Keratinocyte (primary cell): ENCODE measurements at regions not wholly inside any gene's neighbourhood (a gene's known extent, or its start where the extent isn't known, plus 50 kb on each side); places are given as distances from the start of the nearest gene placed in this dataset.

Source experiments
- DNase-seq: peaks from one replicate; pipeline ENCODE4 v3.0.0-alpha.2; 2011; ENCODE audit warnings: low read depth, missing footprints, low spot score
- FAIRE-seq: peaks from 2 replicates; lab custom pipeline; 2011; peaks lifted over from hg19 to GRCh38; lab: Jason Lieb, UNC
- H2AFZ ChIP-seq: 2 replicates; pipeline ENCODE4 v1.6.0; 2012; ENCODE audit warnings: low read length, control low read depth, inconsistent platforms; ENCODE audit not compliant: control insufficient read depth
- H3K27ac ChIP-seq: 2 replicates; pipeline ENCODE4 v1.5.1; 2011; ENCODE audit warnings: low read length; ENCODE audit not compliant: control insufficient read depth, insufficient read depth
- H3K27me3 ChIP-seq: 3 replicates; pipeline ENCODE4 v1.6.0; 2011; ENCODE audit warnings: low read length; ENCODE audit not compliant: control insufficient read depth, insufficient read depth; ENCODE audit errors: extremely low read depth
- H3K36me3 ChIP-seq, 2 experiments: 2 replicates in 1 of 2; 3 replicates in 1 of 2; pipeline ENCODE4 v1.5.1; 2011; ENCODE audit warnings: low read length in 2 of 2, mild to moderate bottlenecking in 1 of 2; ENCODE audit not compliant: control insufficient read depth in 2 of 2, insufficient read depth in 2 of 2; ENCODE audit errors: extremely low read depth in 1 of 2
- H3K4me1 ChIP-seq: 3 replicates; pipeline ENCODE4 v1.5.1; 2011; ENCODE audit warnings: low read length; ENCODE audit not compliant: control insufficient read depth, insufficient read depth; ENCODE audit errors: extremely low read depth
- H3K4me2 ChIP-seq: 3 replicates; pipeline ENCODE4 v1.6.0; 2011; ENCODE audit warnings: low read depth, low read length; ENCODE audit not compliant: control insufficient read depth, insufficient read depth; ENCODE audit errors: extremely low read depth
- H3K4me3 ChIP-seq, 3 experiments: fragments of 200-600 bp in 1 of 3; sonication (generic) in 1 of 3; 2 replicates in 2 of 3; 3 replicates in 1 of 3; pipeline ENCODE4 v1.5.1; 2011 to 2016; ENCODE audit warnings: low read length in 3 of 3, mild to moderate bottlenecking in 3 of 3, control low read depth in 2 of 3, inconsistent platforms in 1 of 3, low read depth in 1 of 3, mixed read lengths in 1 of 3, mixed run types in 1 of 3, moderate library complexity in 1 of 3; ENCODE audit not compliant: control insufficient read depth in 2 of 3, insufficient read depth in 2 of 3; ENCODE audit errors: extremely low read depth in 1 of 3
- H3K79me2 ChIP-seq: 2 replicates; pipeline ENCODE4 v1.6.0; 2012; ENCODE audit warnings: low read length; ENCODE audit not compliant: control insufficient read depth, insufficient read depth
- H3K9ac ChIP-seq: 3 replicates; pipeline ENCODE4 v1.6.0; 2011; ENCODE audit warnings: low read length; ENCODE audit not compliant: control insufficient read depth, insufficient read depth; ENCODE audit errors: extremely low read depth
- H3K9me1 ChIP-seq: 3 replicates; pipeline ENCODE4 v1.6.0; 2011; ENCODE audit warnings: low read length; ENCODE audit not compliant: control insufficient read depth, insufficient read depth; ENCODE audit errors: extremely low read depth
- H3K9me3 ChIP-seq: 2 replicates; pipeline ENCODE4 v1.5.1; 2012; ENCODE audit warnings: low read depth, low read length; ENCODE audit not compliant: control insufficient read depth
- H4K20me1 ChIP-seq: 3 replicates; pipeline ENCODE4 v1.6.0; 2011; ENCODE audit warnings: low read length; ENCODE audit not compliant: control insufficient read depth, insufficient read depth; ENCODE audit errors: extremely low read depth
- EZH2 ChIP-seq: IDR thresholded peaks from one replicate; pipeline ENCODE4 v1.6.1; 2012; ENCODE audit warnings: inconsistent platforms, mild to moderate bottlenecking, low read length, moderate library complexity
- dilution Hi-C: fragments of 300-500 bp; cut with MboI; formaldehyde crosslinking; loops from one replicate; pipeline ENCODE4 v1.7.0; 2020; ENCODE audit warnings: low sequenced_read_pairs; ENCODE audit not compliant: extremely low pct_ligation_motif_present
- TF ChIP-seq, protein P1 (sequence below), 3 experiments: IDR thresholded peaks in 1 of 3; conservative IDR thresholded peaks in 1 of 3; optimal IDR thresholded peaks in 1 of 3; 2 replicates in 2 of 3; 3 replicates in 1 of 3; pipeline versions ENCODE3 to v1.5.1; 2011; ENCODE audit warnings: low read length in 3 of 3, mild to moderate bottlenecking in 3 of 3, moderate library complexity in 2 of 3, control low read depth in 1 of 3, inconsistent platforms in 1 of 3; ENCODE audit not compliant: insufficient read depth in 2 of 3; ENCODE audit errors: extremely low read depth in 1 of 3

GRCh38 chr1:36561361-36561724 is 78.6 kb upstream of the CSF3R start:
- Histone ChIP-seq H3K9me3 (no peaks in the 10 kb centered on the region), H3K27me3 (no peaks in the 10 kb centered on the region), H3K4me3 (no peak overlapping the region), H3K4me1 (no peaks in the 10 kb centered on the region), H2AFZ (no peak overlapping the region), H3K9me1 (no peaks in the 10 kb centered on the region), H3K4me2 (no peak overlapping the region), H3K36me3 (no peaks in the 10 kb centered on the region), H3K27ac (no peak overlapping the region), H3K79me2 (no peaks in the 10 kb centered on the region), H4K20me1 (no peaks in the 10 kb centered on the region), H3K9ac (no peak overlapping the region)
- no peak for FAIRE-seq
- no peak for DNase-seq
- dilution Hi-C loops, result no loop called here
- TF ChIP-seq, protein P1, sequence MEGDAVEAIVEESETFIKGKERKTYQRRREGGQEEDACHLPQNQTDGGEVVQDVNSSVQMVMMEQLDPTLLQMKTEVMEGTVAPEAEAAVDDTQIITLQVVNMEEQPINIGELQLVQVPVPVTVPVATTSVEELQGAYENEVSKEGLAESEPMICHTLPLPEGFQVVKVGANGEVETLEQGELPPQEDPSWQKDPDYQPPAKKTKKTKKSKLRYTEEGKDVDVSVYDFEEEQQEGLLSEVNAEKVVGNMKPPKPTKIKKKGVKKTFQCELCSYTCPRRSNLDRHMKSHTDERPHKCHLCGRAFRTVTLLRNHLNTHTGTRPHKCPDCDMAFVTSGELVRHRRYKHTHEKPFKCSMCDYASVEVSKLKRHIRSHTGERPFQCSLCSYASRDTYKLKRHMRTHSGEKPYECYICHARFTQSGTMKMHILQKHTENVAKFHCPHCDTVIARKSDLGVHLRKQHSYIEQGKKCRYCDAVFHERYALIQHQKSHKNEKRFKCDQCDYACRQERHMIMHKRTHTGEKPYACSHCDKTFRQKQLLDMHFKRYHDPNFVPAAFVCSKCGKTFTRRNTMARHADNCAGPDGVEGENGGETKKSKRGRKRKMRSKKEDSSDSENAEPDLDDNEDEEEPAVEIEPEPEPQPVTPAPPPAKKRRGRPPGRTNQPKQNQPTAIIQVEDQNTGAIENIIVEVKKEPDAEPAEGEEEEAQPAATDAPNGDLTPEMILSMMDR (optimal IDR thresholded peaks at IDR 0.05 in 1 of 3, IDR thresholded peaks at IDR 0.05 in 1 of 3, conservative IDR thresholded peaks at IDR 0.05 in 1 of 3; ENCODE audit: extremely low read depth in 1 of 3, insufficient read depth in 2 of 3, low read length in 3 of 3), result no peak
- TF ChIP-seq EZH2, result no peak

DNA sequence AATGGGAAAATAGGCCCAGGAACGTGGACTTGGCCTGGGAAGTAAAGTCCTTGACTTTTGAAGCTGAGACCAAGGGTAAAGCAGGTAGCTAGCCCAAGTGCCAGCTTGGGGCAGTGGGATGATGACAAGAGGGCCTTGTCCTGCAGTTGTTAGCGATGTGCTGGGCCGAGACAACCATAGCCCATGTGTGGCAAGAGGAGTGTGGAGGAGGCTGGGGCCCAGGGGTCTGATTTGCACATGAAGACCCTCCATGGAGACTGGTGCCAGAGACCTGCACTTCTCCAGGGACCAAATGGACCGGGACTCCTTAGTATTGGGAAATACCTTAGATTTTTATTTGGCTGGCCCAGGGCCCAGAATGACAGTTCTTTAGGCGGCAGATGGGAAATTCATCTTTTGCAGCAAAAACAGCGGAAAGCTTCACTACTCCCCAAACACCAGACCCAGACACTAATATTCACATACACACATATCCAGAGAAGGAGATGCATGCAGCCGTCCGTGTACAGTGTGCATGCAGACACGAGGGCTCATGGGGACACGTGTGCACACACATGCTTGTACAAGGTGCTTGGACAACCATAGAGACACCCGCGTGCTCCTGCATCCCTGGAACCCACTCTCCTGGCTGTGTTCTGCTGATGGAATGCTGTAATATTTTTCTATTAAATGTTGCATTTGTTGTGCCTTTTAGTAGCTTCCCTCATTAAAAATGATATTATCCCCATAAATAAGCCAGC is 78.1 kb upstream of the CSF3R start:
- no peaks in the 10 kb centered on the region for H3K9me3 ChIP-seq
- DNase-seq (no peak), FAIRE-seq (no peak)
- TF ChIP-seq EZH2, result no peak
- TF ChIP-seq, protein P1 (optimal IDR thresholded peaks at IDR 0.05 in 1 of 3, IDR thresholded peaks at IDR 0.05 in 1 of 3, conservative IDR thresholded peaks at IDR 0.05 in 1 of 3; ENCODE audit: extremely low read depth in 1 of 3, insufficient read depth in 2 of 3, low read length in 3 of 3), result no peak
- no peaks in the 10 kb centered on the region for H3K79me2 ChIP-seq
- H3K4me2 ChIP-seq, result no peak overlapping the region
- no peak overlapping the region for H2AFZ ChIP-seq
- no peak overlapping the region for H3K4me3 ChIP-seq
- no peaks in the 10 kb centered on the region for H3K36me3 ChIP-seq
- no peak overlapping the region for H3K27ac ChIP-seq
- H4K20me1 ChIP-seq, result no peaks in the 10 kb centered on the region
- H3K9me1 ChIP-seq, result no peaks in the 10 kb centered on the region
- no peaks in the 10 kb centered on the region for H3K27me3 ChIP-seq
- no peaks in the 10 kb centered on the region for H3K4me1 ChIP-seq
- H3K9ac ChIP-seq, result no peak overlapping the region
- dilution Hi-C loops, result no loop called here
